HFF-Myc (cell line): ENCODE measurements at regions not wholly inside any gene's neighbourhood (a gene's known extent, or its start where the extent isn't known, plus 50 kb on each side); places are given as distances from the start of the nearest gene placed in this dataset.

Experiments
- DNase-seq: peaks from one replicate; pipeline ENCODE4 v3.0.0-alpha.2; 2011; ENCODE audit warnings: low read depth; ENCODE audit errors: extremely low read depth
- H3K4me3 ChIP-seq: replicated peaks from 2 replicates; pipeline ENCODE4 v1.5.1; 2011; ENCODE audit warnings: low read depth, mild to moderate bottlenecking, control low read depth, low read length
- TF ChIP-seq, protein P1 (sequence below): IDR thresholded peaks from 2 replicates; pipeline ENCODE4 v1.5.1; 2012; ENCODE audit warnings: mild to moderate bottlenecking, low read depth, low read length, control low read depth; ENCODE audit errors: missing control alignments

DNA sequence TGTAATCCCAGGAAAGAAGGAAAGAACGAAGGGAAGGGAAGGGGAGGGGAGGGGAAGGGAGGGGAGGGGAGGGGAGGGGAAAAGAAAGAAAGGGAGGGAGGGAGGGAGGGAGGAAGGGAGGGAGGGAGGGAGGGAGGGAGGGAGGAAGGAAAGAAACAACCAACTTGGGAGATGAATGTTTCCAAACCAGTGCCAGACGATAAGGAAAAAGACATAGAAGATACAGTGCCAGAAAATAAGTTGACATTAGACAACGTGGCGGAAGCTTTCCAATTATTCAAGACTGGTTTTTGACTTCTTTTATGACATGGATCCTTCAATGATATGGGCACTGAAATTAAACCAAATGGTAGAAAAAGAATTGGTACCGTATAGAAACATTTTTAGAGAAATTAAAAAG lies 181.2 kb upstream of the POU5F2 start:
- no peak for DNase-seq
- no peak overlapping the region for H3K4me3 ChIP-seq
- TF ChIP-seq, protein P1, sequence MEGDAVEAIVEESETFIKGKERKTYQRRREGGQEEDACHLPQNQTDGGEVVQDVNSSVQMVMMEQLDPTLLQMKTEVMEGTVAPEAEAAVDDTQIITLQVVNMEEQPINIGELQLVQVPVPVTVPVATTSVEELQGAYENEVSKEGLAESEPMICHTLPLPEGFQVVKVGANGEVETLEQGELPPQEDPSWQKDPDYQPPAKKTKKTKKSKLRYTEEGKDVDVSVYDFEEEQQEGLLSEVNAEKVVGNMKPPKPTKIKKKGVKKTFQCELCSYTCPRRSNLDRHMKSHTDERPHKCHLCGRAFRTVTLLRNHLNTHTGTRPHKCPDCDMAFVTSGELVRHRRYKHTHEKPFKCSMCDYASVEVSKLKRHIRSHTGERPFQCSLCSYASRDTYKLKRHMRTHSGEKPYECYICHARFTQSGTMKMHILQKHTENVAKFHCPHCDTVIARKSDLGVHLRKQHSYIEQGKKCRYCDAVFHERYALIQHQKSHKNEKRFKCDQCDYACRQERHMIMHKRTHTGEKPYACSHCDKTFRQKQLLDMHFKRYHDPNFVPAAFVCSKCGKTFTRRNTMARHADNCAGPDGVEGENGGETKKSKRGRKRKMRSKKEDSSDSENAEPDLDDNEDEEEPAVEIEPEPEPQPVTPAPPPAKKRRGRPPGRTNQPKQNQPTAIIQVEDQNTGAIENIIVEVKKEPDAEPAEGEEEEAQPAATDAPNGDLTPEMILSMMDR, result no peak

DNA sequence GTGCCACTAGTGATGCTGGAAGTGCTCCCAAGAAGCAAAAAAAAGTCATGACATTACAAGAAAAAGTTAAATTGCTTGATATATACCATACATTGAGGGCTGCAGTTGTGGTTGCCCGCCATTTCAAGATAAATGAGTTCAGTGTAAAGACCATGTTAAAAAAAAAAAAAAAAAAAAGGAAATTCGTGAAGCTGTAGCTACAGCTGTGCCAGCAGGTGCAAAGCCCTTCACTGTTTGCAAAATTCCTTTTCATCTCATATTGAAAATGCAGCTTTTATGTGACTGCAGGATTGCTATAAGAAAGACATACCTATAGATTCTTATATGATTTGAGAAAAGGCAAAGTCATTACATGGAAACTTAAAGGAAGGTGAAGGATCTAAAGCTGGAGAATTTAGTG lies 179.6 kb upstream of the POU5F2 start:
- H3K4me3 ChIP-seq, result no peak overlapping the region
- DNase-seq, result no peak
- TF ChIP-seq, protein P1, result no peak

DNA sequence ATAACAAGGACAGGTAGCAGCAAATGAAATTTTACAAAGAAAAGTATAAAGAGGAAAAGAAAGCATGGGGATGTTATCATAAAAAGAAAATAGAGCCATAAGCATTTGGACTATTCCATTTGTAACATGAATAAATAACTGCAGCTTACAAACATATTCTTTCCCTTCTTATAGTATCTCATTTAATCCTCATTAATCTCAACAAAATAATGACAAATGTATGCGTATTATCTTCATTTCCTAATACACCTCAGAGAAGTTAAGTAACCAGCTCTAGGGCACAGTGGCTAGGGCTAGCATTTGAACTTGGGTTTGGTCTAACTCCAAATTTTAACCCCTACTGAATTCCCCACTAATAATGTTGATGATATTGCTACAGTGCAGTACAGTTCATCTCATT lies 175.5 kb upstream of the POU5F2 start:
- TF ChIP-seq, protein P1, result no peak
- H3K4me3 ChIP-seq, result no peak overlapping the region
- DNase-seq, result no peak

DNA sequence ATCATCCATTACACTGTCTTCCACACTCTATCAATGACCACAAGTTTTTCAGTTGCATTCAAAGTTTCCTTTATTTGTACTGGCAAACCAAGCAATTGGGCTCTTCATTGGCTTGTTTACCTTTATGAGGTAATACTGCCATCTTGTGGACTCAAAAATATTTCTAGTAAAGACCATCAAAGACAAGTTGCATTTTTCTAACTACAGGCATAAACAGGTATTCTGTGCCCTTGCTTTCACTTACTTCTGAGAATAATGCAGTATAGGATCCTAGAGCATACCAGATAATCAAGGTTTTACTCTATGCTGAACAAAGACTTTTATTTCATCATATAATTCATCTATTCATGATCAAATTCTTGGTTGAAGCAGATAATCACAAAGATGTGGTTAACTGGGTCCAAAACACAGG lies 173.7 kb upstream of the POU5F2 start:
- TF ChIP-seq, protein P1, result peak; percentile 20
- no peak overlapping the region for H3K4me3 ChIP-seq
- peak; percentile 24 for DNase-seq

DNA sequence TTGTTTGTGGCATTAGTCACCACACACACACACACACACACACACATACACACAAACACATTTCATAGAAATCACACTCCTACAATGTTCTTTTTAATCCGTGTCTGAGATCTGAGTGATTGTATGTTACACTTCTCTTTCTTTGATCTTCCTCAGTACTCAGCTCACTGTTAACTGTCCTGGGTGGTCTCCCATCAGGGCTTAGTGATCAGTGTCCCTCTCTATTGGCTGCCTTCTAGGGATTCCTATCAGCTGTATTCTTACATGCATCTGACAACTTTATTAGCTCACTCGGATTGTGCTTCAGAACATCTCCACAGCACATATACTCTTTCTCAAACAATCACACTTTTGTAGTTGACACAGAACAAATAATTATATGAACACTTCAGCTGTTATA lies 170.2 kb upstream of the POU5F2 start:
- DNase-seq, result no peak
- H3K4me3 ChIP-seq, result no peak overlapping the region
- TF ChIP-seq, protein P1, result no peak

DNA sequence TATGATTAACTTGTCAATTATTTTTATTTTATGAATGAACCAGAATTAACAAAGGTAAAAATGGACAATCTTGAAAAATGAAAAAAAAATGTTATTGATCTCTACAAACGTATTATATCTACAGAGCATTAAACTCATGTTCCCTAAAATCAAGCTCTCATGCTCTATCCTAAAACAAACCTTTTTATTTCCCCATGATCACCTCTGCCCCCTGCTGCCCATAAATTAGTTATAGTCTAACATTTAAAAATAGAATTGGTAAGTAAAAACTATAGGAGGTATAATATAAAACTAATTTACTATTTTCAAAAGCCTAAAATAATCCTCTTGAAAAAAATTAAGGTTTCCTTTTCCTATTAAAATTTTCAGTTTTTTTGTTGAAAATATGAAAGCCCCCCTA lies 168.0 kb upstream of the POU5F2 start:
- TF ChIP-seq, protein P1, result no peak
- no peak overlapping the region for H3K4me3 ChIP-seq
- DNase-seq, result no peak

DNA sequence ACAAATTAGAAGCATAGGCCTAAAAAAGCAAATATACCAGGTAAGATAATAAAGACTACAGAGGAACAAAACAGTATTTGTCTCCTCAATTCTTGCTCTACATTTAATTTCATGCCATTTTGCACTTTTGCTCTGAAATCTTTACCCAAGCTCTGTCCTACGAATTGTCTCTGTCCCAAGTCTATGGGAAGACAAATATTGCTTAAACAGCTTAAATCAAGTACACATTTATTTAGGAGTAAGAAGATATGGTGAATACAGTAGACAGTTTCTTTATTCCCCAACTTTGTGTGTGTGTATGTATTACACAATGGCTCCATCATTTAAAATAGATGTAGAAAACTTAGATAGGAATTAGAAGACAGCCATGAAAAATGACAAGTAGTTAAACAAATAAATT lies 163.5 kb upstream of the POU5F2 start:
- H3K4me3 ChIP-seq, result no peak overlapping the region
- DNase-seq, result no peak
- TF ChIP-seq, protein P1, result no peak
